ENCODE measurements at regions not wholly inside any gene's neighbourhood (a gene's known extent, or its start where the extent isn't known, plus 50 kb on each side); places are given as distances from the start of the nearest gene placed in this dataset.
"Not testable (repeated sequence)": the region's sequence is repeated elsewhere in the genome, so short reads cannot be mapped to it uniquely, and the experiment has no call there.

DNA sequence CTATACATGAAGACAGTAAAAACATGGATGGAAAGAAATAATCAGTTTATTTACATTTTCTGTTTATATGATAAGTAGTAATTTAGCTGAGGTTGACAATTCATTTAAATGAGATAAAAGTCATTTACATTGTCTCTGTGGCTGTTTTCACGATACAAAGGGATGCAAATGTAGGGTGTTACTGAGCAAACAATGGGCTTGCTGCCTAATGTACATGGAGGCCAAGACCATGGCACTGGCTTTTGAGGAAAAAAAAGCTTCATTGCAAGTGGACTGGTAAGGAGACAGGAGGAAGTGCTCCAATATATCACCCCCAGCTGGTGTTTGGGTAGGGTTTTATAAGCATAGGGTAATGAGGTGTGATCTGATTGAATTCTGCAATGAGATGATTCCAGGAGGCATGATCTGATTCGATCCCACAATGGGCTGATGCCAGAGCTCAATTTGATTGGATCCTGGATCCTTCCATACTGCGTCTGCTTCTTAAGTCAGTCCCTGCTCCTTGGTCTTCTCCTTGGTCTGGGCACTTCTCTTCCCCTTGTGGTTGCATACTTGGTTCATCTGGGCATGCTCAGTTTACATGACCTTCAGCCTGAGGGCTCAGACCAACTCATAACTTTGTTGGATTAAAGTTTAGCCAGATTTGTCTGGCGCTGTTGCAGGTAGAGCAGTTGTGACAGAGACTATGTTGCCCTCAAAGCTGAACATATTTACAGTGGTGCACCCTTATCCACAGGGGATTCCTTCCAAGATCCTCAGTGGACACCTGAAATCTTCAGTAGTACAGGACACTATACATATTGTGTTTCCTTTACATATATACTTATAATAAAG lies 181.2 kb downstream of the SPATA31A6 start:
- H3K27me3 ChIP-seq; H3K4me3 ChIP-seq; H3K27ac ChIP-seq; H3K9me3 ChIP-seq; H3K4me1 ChIP-seq; DNase-seq; H3K36me3 ChIP-seq; intact Hi-C loops (cut with DNase I): not testable (repeated sequence)
- 58 to 78% methylated on average over 3 of the region's 4 CpGs for WGBS, 2 donors

GRCh38 chr9:42365244-42365945 lies 181.9 kb downstream of the SPATA31A6 start:
- H3K27me3 ChIP-seq; H3K9me3 ChIP-seq; intact Hi-C loops (cut with DNase I); DNase-seq; H3K4me3 ChIP-seq; H3K27ac ChIP-seq; H3K36me3 ChIP-seq; H3K4me1 ChIP-seq: not testable (repeated sequence)
- WGBS, 2 donors = 80 to 82% methylated on average over 7 of the region's 7 CpGs

- H3K4me3 ChIP-seq; H3K27ac ChIP-seq; H3K36me3 ChIP-seq; intact Hi-C loops (cut with DNase I); H3K4me1 ChIP-seq; DNase-seq; H3K9me3 ChIP-seq; H3K27me3 ChIP-seq: not testable (repeated sequence)
- WGBS, 2 donors = 24% methylated on average over 1 of the region's 1 CpG
These were observed 184.9 kb downstream of the SPATA31A6 start for GRCh38 chr9:42368279-42368881.

- WGBS, 2 donors = 41 to 42% methylated on average over 3 of the region's 3 CpGs
- intact Hi-C loops (cut with DNase I); H3K27me3 ChIP-seq; DNase-seq; H3K36me3 ChIP-seq; H3K4me3 ChIP-seq; H3K27ac ChIP-seq; H3K9me3 ChIP-seq; H3K4me1 ChIP-seq: not testable (repeated sequence)
These were observed 186.7 kb downstream of the SPATA31A6 start for GRCh38 chr9:42370172-42370571.

DNA sequence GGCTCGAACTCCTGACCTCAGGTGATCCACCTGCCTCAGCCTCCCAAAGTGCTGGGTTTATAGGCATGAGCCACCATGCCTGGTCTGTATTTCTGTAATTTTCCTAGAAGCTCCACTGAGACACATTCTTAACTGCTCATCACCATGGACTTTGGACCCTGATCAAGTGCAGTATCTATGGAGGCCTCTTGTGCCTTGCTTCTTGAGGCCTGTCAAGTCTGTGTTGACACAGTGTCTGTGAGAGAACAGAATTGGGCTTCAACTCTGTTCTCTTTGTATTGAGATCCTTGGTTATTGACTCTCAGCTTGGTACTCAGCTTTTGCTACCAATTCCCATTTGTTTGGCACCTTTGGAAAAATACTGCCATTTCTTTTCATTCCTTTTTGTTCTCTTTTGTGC lies 188.0 kb downstream of the SPATA31A6 start:
- H3K9me3 ChIP-seq; H3K27ac ChIP-seq; DNase-seq; H3K4me3 ChIP-seq; H3K4me1 ChIP-seq; H3K27me3 ChIP-seq; intact Hi-C loops (cut with DNase I); H3K36me3 ChIP-seq: not testable (repeated sequence)
- WGBS, 2 donors = 52 to 85% methylated on average over 1 of the region's 1 CpG

GRCh38 chr9:42377530-42378417 lies 194.3 kb downstream of the SPATA31A6 start:
- H3K4me1 ChIP-seq; H3K27me3 ChIP-seq; H3K36me3 ChIP-seq; H3K27ac ChIP-seq; DNase-seq; H3K4me3 ChIP-seq; intact Hi-C loops (cut with DNase I); H3K9me3 ChIP-seq: not testable (repeated sequence)
- WGBS, 2 donors = 85 to 87% methylated on average over 23 of the region's 23 CpGs

GRCh38 chr9:42378418-42378815 lies 195.0 kb downstream of the SPATA31A6 start:
- no peak for TF ChIP-seq CTCF (IDR thresholded peaks at IDR 0.05)
- TF ChIP-seq POLR2AphosphoS5 (IDR thresholded peaks at IDR 0.05) = no peak
- no peak for TF ChIP-seq EP300 (IDR thresholded peaks at IDR 0.05)
- TF ChIP-seq POLR2A (IDR thresholded peaks at IDR 0.05) = no peak
- Histone ChIP-seq H3K4me3 (no peak overlapping the region), H3K36me3 (no peaks in the 10 kb centered on the region), H3K9me3 (peaks cover 0 to 3% (median 0%) of the 10 kb centered on the region in 4 donors), H3K4me1 (no peaks in the 10 kb centered on the region), H3K27me3 (no peaks in the 10 kb centered on the region), H3K27ac (no peak overlapping the region)
- no peak for DNase-seq
- intact Hi-C loops (cut with DNase I) = no loop called here
- WGBS, 2 donors = 96% methylated on average over 2 of the region's 2 CpGs

GRCh38 chr9:42379602-42380001 lies 196.1 kb downstream of the SPATA31A6 start:
- DNase-seq; intact Hi-C loops (cut with DNase I); H3K9me3 ChIP-seq; H3K4me3 ChIP-seq; H3K36me3 ChIP-seq; H3K27ac ChIP-seq; H3K4me1 ChIP-seq; H3K27me3 ChIP-seq: not testable (repeated sequence)
- WGBS, 2 donors = 65 to 75% methylated on average over 1 of the region's 1 CpG

DNA sequence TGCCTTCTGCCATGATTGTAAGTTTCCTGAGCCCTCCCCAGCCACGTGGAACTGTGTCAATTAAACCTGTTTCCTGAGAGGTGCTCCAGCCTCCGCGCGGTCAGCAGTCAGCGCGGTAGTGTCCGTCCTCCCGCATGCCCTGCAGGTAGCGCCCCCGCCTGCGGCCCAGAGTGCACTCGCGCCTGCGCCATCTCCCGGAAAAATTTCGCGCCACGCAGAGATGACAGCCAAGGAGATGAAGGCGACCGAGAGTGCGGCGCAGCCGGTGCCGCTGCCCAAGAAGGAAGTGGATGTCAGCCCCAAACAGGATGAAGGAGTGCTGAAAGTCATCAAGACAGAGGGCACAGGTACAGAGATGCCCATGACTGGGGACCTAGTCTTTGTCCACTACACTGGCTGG lies 201.1 kb downstream of the SPATA31A6 start:
- H3K4me1 ChIP-seq; intact Hi-C loops (cut with DNase I); H3K36me3 ChIP-seq; H3K4me3 ChIP-seq; H3K27me3 ChIP-seq; H3K27ac ChIP-seq; H3K9me3 ChIP-seq: not testable (repeated sequence)
- DNase-seq = peak; percentile 50
- 94 to 96% methylated on average over 24 of the region's 24 CpGs for WGBS, 2 donors

DNA sequence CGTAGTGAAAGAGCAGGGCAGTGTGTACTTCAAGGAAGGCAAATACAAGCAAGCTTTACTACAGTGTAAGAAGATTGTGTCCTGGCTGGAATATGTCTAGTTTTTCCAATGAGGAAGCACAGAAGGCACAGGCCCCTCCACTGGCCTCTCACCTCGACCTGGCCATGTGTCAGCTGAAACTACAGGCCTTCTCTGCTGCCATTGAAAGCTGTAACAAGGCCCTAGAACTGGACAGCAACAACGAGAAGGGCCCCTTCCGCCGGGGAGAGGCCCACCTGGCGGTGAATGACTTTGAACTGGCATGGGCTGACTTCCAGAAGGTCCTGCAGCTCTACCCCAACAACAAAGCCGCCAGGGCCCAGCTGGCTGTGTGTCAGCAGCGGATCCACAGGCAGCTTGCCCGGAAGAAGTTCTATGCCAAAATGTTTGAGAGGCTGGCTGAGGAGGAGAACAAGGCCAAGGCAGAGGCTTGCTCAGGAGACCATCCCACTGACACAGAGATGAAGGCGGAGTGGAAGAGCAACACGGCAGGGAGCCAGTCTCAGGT lies 202.2 kb downstream of the SPATA31A6 start:
- H3K36me3 ChIP-seq; H3K4me3 ChIP-seq; H3K4me1 ChIP-seq; H3K9me3 ChIP-seq; H3K27me3 ChIP-seq; intact Hi-C loops (cut with DNase I): not testable (repeated sequence)
- H3K27ac ChIP-seq = peak overlapping the region in 1 of 4 donors; percentile 51
- peak; percentile 67 for DNase-seq
- 76 to 81% methylated on average over 9 of the region's 11 CpGs for WGBS, 2 donors

Data from sigmoid colon (tissue), 6 donors.